ENCODE measurements at regions not wholly inside any gene's neighbourhood (a gene's known extent, or its start where the extent isn't known, plus 50 kb on each side); places are given as distances from the start of the nearest gene placed in this dataset.

GRCh38 chr4:11160288-11160687, 268.4 kb downstream of the HS3ST1 start:
- no peak for DNase-seq (ENCODE audit: low read depth)
- TF ChIP-seq, protein P1, sequence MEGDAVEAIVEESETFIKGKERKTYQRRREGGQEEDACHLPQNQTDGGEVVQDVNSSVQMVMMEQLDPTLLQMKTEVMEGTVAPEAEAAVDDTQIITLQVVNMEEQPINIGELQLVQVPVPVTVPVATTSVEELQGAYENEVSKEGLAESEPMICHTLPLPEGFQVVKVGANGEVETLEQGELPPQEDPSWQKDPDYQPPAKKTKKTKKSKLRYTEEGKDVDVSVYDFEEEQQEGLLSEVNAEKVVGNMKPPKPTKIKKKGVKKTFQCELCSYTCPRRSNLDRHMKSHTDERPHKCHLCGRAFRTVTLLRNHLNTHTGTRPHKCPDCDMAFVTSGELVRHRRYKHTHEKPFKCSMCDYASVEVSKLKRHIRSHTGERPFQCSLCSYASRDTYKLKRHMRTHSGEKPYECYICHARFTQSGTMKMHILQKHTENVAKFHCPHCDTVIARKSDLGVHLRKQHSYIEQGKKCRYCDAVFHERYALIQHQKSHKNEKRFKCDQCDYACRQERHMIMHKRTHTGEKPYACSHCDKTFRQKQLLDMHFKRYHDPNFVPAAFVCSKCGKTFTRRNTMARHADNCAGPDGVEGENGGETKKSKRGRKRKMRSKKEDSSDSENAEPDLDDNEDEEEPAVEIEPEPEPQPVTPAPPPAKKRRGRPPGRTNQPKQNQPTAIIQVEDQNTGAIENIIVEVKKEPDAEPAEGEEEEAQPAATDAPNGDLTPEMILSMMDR (IDR thresholded peaks at IDR 0.05; ENCODE audit: low read depth, low read length, missing control alignments) = no peak
- no peak overlapping the region for H3K4me3 ChIP-seq (ENCODE audit: low read depth, low read length)

DNA sequence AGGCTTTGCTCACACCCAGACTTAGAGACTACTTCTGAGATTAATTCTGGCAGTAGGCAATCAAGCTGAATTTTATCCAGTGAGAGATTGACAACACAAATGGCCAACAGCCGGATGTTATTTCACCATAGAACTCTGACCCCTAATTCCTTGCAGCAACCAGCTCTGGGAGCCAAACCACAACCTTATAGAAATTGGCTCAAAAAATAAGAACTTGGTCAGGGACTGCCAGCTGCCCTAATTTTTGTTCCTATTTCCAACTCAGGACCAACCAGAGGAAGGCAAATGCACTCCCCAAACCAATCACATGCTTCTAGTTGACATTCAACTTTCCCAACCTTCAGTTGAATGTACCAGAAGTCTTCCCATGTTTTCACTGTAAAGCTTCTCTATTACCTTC, 269.7 kb downstream of the HS3ST1 start:
- TF ChIP-seq, protein P1 (IDR thresholded peaks at IDR 0.05; ENCODE audit: low read depth, low read length, missing control alignments) = no peak
- no peak for DNase-seq (ENCODE audit: low read depth)

GRCh38 chr4:11155208-11155867, 273.4 kb downstream of the HS3ST1 start:
- TF ChIP-seq, protein P1 (IDR thresholded peaks at IDR 0.05; ENCODE audit: low read depth, low read length, missing control alignments) = no peak
- H3K4me3 ChIP-seq (ENCODE audit: low read depth, low read length) = no peak overlapping the region
- DNase-seq (ENCODE audit: low read depth) = no peak

More for the DNA sequence above, 269.7 kb downstream of the HS3ST1 start:
- no peak overlapping the region for H3K4me3 ChIP-seq (ENCODE audit: low read depth, low read length)

GRCh38 chr4:11153171-11153750, 275.4 kb downstream of the HS3ST1 start:
- no peak for DNase-seq (ENCODE audit: low read depth)
- TF ChIP-seq, protein P1 (IDR thresholded peaks at IDR 0.05; ENCODE audit: low read depth, low read length, missing control alignments) = no peak
- no peak overlapping the region for H3K4me3 ChIP-seq (ENCODE audit: low read depth, low read length)

- TF ChIP-seq, protein P1 (IDR thresholded peaks at IDR 0.05; ENCODE audit: low read depth, low read length, missing control alignments) = no peak
- no peak for DNase-seq (ENCODE audit: low read depth)
- H3K4me3 ChIP-seq (ENCODE audit: low read depth, low read length) = no peak overlapping the region
Measured at GRCh38 chr4:11152684-11153083, 276.0 kb downstream of the HS3ST1 start.

- no peak for DNase-seq (ENCODE audit: low read depth)
- TF ChIP-seq, protein P1 (IDR thresholded peaks at IDR 0.05; ENCODE audit: low read depth, low read length, missing control alignments) = no peak
- H3K4me3 ChIP-seq (ENCODE audit: low read depth, low read length) = no peak overlapping the region
Measured at GRCh38 chr4:11151500-11151899, 277.2 kb downstream of the HS3ST1 start.
